GM19395 (cell line): ENCODE measurements at regions not wholly inside any gene's neighbourhood (a gene's known extent, or its start where the extent isn't known, plus 50 kb on each side); places are given as distances from the start of the nearest gene placed in this dataset.
"Not testable (repeated sequence)": the region's sequence is repeated elsewhere in the genome, so short reads cannot be mapped to it uniquely, and the experiment has no call there.

Experiments used
- ATAC-seq: cut with Tn5 transposase; IDR thresholded peaks from one replicate; pipeline ENCODE4 v1.9.1; 2021; ENCODE audit warnings: mild to moderate bottlenecking, moderate library complexity; ENCODE audit not compliant: unreplicated experiment

DNA sequence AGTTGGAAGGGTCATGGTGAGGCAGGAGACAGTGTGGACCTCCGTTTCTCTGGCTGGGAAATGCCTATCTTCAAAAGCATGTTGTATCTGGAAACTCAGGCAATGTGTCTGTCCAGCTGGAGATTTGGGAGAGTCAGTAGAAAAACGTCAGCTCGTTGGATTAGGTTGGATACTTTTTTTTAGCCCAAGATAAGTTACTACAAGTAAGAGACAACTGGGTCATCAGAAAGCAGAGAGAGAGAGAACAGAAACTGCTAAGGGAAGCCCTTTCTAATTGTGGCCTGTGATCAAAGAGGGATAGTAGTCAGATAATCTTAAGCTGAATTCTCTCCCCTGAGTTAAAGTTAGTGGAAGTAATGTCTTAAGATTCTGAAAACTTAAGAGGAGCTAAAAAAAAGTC lies 78.9 kb upstream of the ZNF280D start:
- ATAC-seq: no peak

DNA sequence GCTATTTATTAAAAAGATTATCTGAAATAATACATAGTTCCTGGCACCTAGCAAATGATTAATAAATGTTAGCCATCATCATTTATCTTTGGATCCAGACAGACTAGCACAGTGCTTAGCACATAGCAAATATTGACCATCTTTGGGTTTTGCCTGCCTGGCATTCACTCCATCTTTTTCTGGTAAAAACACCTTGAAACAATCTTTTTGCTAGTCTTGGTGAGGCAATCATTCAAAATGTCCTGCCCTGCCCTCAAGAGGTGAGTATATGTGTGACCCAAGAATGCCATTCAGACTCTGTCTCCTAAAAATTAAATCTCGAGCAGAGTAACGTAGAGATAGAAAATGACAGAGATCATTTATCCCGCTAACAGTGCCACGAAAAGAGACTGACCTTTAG lies 78.3 kb upstream of the ZNF280D start:
- no peak for ATAC-seq

GRCh38 chr15:56808160-56808559 lies 74.9 kb upstream of the ZNF280D start:
- no peak for ATAC-seq

DNA sequence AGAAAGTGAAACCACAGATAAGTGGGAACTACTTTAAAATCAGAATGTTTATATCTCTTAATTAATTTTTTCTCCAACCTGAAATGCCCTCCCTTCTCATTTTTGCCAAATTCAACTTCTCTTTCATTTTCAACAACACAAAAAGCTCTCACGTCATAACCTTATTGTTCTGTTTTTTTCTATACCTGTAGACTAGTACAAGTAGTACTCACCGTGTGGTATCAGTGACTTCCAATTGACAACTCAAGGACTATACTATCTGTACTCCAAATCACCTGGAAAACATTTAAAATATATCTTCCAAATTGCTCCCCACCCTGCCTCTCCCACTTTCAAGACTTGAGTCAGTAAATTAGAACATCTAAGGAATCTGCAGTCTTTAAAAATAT lies 72.8 kb upstream of the ZNF280D start:
- no peak for ATAC-seq

DNA sequence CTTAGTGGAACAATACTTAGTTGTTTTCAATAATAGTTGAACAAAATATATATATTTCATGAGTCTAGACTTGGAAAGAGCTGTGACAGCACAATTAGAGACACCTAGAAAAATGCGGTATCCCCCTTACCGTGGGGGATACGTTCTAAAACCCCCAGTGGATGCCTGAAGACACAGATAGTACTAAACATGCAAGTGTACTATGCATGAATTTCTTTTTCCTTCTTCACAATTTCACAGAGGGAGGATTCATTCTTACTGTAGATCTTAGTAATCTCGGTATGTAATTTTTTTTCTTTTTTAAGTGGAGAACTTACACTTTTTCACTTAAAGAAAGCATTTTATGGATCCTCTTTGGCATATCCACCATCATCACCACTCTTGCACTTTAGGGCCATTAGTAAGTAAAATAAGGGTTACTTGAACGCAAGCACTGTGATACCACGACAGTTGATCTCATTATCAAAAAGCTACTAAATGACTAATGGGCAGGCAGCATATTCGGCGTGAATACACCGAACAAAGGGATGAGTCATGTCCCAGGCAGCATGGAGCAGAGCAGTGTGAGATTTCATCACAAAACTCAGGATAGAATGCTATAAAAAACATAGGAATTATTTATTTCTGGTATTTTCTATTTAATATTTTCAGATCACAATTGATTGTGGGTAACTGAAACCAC lies 72.3 kb upstream of the ZNF280D start:
- no peak for ATAC-seq

DNA sequence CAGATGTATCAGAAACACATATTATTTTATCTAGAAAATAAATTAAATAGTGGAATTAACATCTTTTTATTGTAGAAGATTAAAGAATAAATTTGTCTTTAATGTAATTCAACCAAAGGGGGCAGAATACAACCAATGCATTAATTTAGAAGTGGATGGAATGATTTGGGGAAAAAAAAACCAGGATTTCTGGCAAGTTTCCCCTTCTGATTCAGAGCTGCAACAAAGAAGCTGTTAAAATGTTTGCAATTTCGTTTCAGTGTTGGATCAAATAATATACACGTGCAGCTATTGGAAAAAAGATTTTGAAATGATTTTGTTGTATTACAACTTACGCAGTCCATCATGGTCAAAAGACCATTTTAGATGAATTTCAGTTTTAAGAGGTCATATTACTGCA lies 71.6 kb upstream of the ZNF280D start:
- ATAC-seq: no peak

DNA sequence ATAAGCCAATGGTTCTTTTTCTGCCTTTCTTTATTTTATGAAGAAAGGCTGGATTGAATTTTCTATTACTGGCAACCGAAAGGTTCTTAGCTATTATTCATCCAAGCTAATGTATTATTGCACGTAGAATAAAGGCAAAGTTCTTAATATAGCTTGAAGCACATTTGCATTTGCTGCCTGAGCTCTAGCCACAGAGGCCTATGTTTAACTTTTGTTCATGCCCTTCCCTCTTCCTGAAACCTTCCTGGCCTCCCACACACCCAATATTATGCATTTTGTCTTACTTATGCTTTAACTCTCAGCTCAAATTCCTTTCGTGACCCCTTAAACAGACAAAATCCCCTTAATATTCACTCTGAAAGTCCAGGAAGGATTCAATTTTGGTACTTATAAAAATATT lies 71.0 kb upstream of the ZNF280D start:
- no peak for ATAC-seq

DNA sequence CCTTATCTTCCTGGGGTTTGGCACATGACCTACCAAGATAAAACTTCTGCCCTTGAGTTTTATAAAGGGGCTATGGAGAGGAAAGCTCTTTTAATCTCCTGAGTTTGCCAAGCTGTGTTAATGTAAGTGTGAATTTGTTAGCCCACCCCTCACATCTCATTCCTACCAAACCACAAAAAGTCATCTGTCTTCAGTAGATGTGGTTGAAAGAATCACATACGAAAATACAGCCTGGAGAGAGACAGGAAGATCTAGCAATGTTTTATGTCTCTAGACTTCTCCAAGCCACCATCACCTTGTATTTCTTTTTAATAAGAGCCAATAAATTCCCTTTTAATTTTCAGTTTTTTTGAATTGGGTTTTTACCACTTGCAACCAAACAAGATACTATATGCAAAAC lies 68.9 kb upstream of the ZNF280D start:
- no peak for ATAC-seq

GRCh38 chr15:56798639-56799038 lies 65.3 kb upstream of the ZNF280D start:
- ATAC-seq: no peak

GRCh38 chr15:56797720-56798275 lies 64.5 kb upstream of the ZNF280D start:
- ATAC-seq: no peak

GRCh38 chr15:56795502-56795901 lies 62.2 kb upstream of the ZNF280D start:
- ATAC-seq: no peak

DNA sequence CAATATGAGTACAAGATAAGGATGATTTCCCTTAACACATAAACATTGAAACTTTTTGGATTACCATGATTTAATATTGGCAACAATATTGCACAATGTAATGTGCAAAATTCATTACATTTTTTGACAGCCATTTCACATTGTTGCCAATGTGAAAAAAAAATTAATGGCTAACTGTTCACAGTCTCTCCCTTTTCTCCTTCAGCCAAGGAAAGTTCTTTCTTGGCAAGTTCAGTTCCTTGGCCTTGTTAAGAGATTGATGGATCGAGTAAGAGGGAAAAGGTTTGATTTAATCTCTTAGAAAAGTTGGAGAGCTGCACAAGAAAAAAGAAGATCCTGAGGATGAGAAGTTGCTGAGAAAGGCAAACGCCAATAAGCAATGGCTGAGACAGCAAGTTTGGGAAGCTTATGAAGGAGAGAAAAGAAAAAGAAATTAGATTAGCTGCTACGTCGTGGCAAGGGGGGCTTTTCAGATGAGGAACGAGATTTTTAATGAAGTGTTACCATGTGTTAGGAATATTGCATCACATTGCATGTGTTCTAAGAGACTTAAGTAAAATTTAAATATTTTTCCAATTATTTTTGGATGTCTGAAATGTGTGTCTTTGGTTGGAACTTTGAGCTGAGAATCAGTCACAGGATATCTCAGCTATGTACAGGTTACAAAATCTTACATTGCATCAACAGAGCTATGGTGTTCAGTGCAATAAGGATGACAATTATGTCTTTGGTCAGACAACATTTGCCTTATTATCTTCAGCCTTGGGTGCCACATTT lies 61.4 kb upstream of the ZNF280D start:
- ATAC-seq: no peak

DNA sequence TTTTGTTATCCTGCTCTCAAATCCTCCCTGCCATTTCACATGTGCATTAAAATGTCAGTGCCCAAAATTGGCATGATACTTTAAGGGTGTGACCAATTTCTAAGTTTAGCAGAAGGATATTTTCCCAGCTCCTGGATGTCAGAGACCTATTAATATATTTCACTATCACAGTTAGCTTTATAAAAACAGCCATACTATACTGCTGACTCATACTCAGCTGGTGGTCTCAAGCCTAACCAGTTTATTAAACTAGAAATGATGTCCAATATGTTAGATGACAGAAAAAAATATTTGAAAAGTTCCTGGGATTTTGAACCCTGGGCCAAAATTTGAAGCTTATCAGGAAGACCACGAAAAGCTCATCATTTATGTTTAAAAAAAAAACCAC lies 60.9 kb upstream of the ZNF280D start:
- ATAC-seq: no peak

DNA sequence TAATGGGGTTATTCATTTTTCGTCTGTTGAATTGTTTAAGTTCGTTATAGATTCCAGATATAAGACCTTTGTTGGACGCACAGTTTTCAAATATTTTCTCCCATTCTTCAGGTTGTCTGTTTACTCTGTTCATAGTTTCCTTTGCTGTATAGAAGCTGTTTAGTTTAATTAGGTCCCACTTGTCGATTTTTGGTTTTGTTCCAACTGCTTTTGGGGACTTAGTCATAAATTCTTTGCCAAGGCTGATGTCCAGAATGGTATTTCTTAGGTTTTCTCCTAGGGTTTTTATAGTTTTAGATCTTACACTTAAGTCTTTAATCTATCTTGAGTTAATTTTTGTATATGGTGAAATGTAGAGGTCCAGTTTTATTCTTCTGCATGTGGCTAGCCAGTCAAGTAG lies 58.9 kb upstream of the ZNF280D start:
- no peak for ATAC-seq

DNA sequence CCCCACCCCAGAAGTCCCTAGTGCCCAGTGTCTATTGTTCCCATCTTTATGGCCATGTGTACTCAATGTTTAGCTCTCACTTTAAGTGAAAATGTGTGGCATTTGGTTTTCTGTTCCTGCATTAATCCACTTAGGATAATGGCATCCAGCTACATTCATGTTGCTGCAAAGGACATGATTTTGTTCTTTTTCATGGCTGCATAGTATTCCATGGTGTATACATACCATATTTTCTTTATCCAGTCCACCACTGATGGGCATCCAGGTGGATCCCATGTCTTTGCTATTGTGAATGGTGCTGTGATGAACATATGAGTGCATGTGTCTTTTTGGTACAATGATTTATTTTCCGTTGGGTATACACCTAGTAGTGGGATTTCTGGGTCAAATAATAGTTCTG lies 58.2 kb upstream of the ZNF280D start:
- not testable (repeated sequence) for ATAC-seq

GRCh38 chr15:56788359-56788758 lies 55.0 kb upstream of the ZNF280D start:
- ATAC-seq: no peak

GRCh38 chr15:56786966-56787365 lies 53.7 kb upstream of the ZNF280D start:
- ATAC-seq: peak; percentile 94

GRCh38 chr15:56783857-56784661 lies 50.8 kb upstream of the ZNF280D start:
- no peak for ATAC-seq

DNA sequence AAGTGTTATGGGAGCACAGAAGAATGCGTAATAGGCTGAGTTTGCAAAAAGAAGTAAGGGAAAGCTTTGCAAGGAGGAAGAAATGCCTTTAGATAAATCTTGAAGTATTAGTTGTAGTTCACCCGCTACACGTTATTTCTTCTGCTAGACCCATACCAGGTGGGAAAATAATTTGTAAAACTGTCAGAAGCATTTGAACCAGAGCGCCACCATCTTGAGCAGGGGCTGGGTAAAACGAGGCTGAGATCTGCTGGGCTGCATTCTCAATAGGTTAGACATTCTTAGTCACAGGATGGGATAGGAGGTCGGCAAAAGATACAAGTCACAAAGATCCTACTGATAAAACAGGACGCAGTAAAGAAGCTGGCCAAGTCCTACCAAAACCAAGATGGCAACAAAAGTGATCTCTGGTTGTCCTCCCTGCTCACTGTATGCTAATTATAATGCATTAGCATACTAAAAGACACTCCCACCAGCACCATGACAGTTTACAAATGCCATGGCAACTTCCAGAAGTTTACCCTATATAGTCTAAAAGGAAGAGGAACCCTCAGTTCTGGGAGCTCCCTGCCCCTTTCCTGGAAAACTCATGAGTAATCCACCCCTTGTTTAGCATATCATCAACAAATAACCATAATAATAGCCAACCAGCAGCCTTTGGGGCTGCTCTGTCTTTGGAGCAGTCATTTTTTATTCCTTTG lies 50.0 kb upstream of the ZNF280D start:
- ATAC-seq: no peak
